SK-N-SH treated with all-trans-retinoic acid at 6 μM for 48 hours (cell line): ENCODE measurements at regions not wholly inside any gene's neighbourhood (a gene's known extent, or its start where the extent isn't known, plus 50 kb on each side); places are given as distances from the start of the nearest gene placed in this dataset.

ENCODE experiments used
- ARNTL ChIP-seq: fragments of 450-650 bp; formaldehyde crosslinking; IDR thresholded peaks from 2 replicates; pipeline ENCODE4 v1.5.0; 2020; ENCODE audit warnings: low read depth, mild to moderate bottlenecking, moderate library complexity, borderline replicate concordance
- CREB5 ChIP-seq: fragments of 250-450 bp; sonication (Bioruptor Pico); IDR thresholded peaks from 2 replicates; pipeline ENCODE4 v1.5.1; 2020; ENCODE audit warnings: low read depth, mild to moderate bottlenecking, moderate library complexity
- CSDC2 ChIP-seq: fragments of 250-450 bp; sonication (Bioruptor Pico); IDR thresholded peaks from 2 replicates; pipeline ENCODE4 v1.5.0; 2020; ENCODE audit warnings: mild to moderate bottlenecking, moderate library complexity
- CSRNP3 ChIP-seq: fragments of 250-450 bp; sonication (Bioruptor Pico); IDR thresholded peaks from 2 replicates; pipeline ENCODE4 v1.5.1; 2021; ENCODE audit warnings: mild to moderate bottlenecking, moderate library complexity
- GLIS3 ChIP-seq: fragments of 250-450 bp; sonication (Bioruptor Pico); IDR thresholded peaks from 2 replicates; pipeline ENCODE4 v1.5.0; 2020; ENCODE audit warnings: mild to moderate bottlenecking, moderate library complexity
- PATZ1 ChIP-seq: fragments of 250-450 bp; sonication (Bioruptor Pico); IDR thresholded peaks from 2 replicates; pipeline ENCODE4 v1.8.0; 2020; ENCODE audit warnings: mild to moderate bottlenecking, moderate library complexity, borderline replicate concordance
- RARB ChIP-seq: fragments of 250-450 bp; sonication (Bioruptor Pico); IDR thresholded peaks from 2 replicates; pipeline ENCODE4 v1.8.0; 2021; ENCODE audit warnings: mild to moderate bottlenecking, moderate library complexity
- SNAI2 ChIP-seq: fragments of 250-450 bp; sonication (Bioruptor Pico); IDR thresholded peaks from 2 replicates; pipeline ENCODE4 v1.5.0; 2020; ENCODE audit warnings: mild to moderate bottlenecking, moderate library complexity
- TCF4 ChIP-seq: fragments of 250-450 bp; sonication (Bioruptor Pico); IDR thresholded peaks from 2 replicates; pipeline ENCODE4 v1.8.0; 2021; ENCODE audit warnings: mild to moderate bottlenecking, moderate library complexity, borderline replicate concordance
- TOX ChIP-seq: fragments of 250-450 bp; sonication (Bioruptor Pico); IDR thresholded peaks from 2 replicates; pipeline ENCODE4 v1.8.0; 2021; ENCODE audit warnings: mild to moderate bottlenecking, moderate library complexity, borderline replicate concordance
- ZFP3 ChIP-seq: fragments of 250-450 bp; sonication (Bioruptor Pico); IDR thresholded peaks from 2 replicates; pipeline ENCODE4 v1.5.0; 2020; ENCODE audit warnings: mild to moderate bottlenecking, moderate library complexity
- ZFP30 ChIP-seq: fragments of 450-650 bp; formaldehyde crosslinking; IDR thresholded peaks from 2 replicates; pipeline ENCODE4 v1.5.0; 2022; ENCODE audit warnings: mild to moderate bottlenecking, moderate library complexity
- ZNF70 ChIP-seq: fragments of 450-650 bp; formaldehyde crosslinking; IDR thresholded peaks from 2 replicates; pipeline ENCODE4 v1.5.0; 2020; ENCODE audit warnings: mild to moderate bottlenecking, moderate library complexity

- TF ChIP-seq SNAI2 (no peak), ZNF70 (no peak), CREB5 (no peak), PATZ1 (CRISPR knock-in tag) (no peak), CSDC2 (no peak), ARNTL (CRISPR knock-in tag) (no peak), TOX (CRISPR knock-in tag) (no peak), ZFP3 (CRISPR knock-in tag) (no peak), CSRNP3 (CRISPR knock-in tag) (no peak), RARB (CRISPR knock-in tag) (no peak), ZFP30 (CRISPR knock-in tag) (no peak), GLIS3 (CRISPR knock-in tag) (no peak), TCF4 (no peak)
These were observed 182.5 kb downstream of the CDC5L start for GRCh38 chr6:44569931-44570385.
